GM19035 (cell line): ENCODE measurements at regions not wholly inside any gene's neighbourhood (a gene's known extent, or its start where the extent isn't known, plus 50 kb on each side); places are given as distances from the start of the nearest gene placed in this dataset.

Experiments used
- ATAC-seq: cut with Tn5 transposase; IDR thresholded peaks from one replicate; pipeline ENCODE4 v1.9.1; 2021; ENCODE audit not compliant: unreplicated experiment

DNA sequence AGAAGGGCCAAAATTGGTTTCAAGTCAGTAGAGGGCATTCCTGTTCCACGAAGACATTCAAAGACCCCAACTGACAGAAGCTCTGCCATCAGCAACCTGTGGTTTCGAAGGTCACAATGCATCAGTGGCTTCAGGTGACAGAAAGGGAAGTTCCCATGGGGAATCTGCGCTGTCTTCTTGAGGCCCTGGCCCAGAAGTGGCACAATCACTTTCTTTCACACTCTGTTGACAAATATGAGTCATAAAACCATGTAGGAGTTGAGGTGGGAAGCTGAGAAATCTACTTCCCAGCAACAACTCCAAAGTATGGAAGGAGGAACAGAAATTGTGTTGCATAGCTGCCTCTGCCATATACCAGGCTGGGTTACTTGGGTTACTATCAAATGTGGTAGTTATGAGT is 621.1 kb upstream of the FANCL start:
- no peak for ATAC-seq

DNA sequence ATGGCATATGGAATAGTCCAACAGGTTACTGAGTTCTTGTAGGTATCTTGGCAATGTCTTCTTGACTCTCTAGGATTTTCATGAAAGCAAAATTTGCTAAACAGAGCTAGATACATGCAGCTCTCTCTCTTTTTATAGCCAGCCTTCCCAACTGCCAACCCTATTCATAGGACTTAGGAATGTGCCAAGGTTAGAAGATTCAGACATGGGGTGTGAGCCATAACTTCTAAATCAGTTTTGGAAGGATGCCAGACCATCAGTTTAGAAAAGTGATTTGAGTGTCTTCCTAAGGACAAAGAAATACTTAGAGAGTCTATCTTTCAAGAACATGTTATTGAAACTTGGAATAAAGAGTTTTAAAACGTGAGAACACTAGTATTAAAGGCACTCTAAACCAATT is 619.5 kb upstream of the FANCL start:
- no peak for ATAC-seq

DNA sequence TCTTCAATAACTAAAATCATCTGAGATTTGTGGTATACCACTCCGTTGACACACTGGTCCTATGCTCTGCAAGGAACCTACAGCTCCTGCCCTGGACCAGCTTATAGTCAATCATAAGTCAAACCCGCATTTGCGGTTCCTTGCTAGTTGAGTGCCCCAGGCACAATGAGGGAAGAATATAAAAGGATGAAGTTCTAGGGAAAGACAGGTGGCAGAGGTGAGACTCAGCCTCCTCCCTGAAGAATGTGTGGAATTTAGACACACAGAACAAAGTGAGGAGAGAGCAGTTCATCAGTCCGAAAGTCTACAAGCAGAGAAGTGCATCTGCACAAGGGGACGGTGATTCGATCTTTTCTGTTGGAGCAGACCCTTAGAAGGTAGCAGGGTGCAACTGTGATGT is 615.0 kb upstream of the FANCL start:
- no peak for ATAC-seq

GRCh38 chr2:58853420-58853819 is 612.3 kb upstream of the FANCL start:
- no peak for ATAC-seq

- no peak for ATAC-seq
Observed at GRCh38 chr2:58852905-58853304, 611.8 kb upstream of the FANCL start.

DNA sequence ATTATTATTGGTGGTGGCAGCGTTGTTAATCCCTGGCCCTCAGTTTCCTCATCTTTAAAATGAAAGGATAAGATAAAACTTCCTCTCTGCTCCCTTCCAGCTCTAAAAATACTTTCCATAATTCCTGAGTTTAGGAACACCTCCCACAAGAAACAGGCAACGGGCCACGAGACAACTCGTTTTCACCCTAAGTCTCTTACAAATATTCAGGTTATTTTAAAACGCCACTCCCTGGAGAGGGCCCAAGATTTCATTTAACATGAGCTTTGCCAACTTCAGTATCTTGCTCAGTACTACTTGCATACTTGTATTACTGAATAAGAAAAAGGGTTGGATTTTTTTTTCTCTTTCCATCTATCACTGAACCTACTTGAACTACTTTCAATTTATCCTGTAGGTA is 611.1 kb upstream of the FANCL start:
- no peak for ATAC-seq

- no peak for ATAC-seq
Observed at GRCh38 chr2:58851598-58851997, 610.5 kb upstream of the FANCL start.

DNA sequence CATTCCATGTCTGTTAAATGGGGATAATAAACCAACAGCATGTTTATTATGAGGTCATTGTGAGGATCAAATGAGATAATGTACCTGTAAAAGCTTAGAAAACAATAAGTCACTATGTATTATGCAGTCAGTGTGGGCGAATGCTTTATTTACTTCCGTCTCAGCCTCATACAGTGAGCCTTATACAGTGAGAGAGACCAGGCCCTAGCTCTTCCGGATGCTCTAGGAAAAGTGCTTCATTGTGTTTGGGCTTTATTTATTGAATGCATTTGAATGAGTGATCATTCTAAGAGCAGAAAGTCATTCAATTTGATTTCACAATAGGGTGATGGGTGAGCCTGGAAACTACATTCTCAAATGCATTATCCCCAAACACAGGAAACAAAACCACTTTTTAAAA is 603.9 kb upstream of the FANCL start:
- ATAC-seq, result no peak

- ATAC-seq, result no peak
Observed at GRCh38 chr2:58842501-58843155, 601.5 kb upstream of the FANCL start.

- ATAC-seq, result no peak
Observed at GRCh38 chr2:58834404-58834803, 593.3 kb upstream of the FANCL start.

DNA sequence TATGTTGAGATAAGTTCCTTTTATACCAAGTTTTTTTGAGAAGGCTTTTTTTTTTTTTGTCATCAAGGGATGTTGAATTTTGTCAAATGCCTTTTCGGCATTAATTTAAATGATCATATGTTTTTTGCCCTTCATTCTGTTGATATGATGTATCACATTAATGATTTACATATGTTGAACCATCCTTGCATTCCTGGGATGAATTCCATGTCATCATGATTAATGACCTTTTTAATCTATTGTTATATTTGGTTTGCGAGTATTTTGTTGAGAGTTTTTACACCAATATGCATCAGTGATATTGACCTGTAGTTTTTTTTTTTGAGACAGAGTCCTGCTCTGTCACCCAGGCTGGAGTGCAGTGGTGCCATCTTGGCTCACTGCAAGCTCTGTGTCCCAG is 585.7 kb upstream of the FANCL start:
- no peak for ATAC-seq

DNA sequence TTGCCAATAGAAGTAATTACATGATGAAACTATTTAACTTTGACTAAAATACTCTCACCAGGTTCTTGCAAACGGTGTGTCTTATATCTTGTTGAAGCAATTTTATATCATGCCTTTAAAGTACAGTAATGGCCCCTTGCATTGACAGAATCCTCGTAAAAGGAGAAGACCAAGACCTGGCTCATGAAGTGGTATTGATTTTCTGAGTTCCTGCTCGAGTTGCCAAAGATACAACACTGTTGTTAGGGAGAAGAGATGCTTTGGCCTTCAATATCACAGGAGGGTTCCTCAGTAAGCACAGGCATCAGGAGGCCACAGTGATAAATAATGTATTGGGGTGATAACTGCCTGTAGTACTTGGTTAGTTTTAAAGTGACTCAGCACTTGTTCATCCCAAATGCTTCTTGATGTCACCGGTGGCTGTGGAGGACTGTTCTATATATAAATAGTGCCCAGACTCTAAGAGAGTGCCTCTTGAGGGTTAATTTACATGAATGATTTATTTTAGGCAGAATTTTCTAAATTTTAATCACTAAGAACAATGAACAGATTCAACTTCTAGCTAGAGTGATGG is 571.7 kb upstream of the FANCL start:
- no peak for ATAC-seq

DNA sequence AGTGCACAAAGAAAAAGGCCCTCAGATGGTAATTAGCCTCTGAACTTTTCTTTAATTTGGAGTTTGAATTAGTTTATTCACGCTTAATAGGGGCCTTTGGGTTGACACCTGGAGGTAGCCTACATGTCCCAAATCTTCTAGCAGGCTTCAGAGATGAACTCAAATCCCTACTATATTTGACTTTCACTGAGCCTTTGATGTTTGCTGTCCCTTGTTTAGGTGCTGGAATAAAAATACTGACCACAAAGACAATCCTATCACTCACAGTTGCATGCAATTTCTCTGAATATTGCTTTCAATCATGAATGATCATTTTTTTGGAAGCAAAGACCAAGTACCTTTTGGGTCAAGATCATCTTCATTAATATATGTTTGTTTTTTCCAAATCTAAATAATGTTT is 564.0 kb upstream of the FANCL start:
- no peak for ATAC-seq

- no peak for ATAC-seq
Observed at GRCh38 chr2:58803192-58803591, 562.1 kb upstream of the FANCL start.

DNA sequence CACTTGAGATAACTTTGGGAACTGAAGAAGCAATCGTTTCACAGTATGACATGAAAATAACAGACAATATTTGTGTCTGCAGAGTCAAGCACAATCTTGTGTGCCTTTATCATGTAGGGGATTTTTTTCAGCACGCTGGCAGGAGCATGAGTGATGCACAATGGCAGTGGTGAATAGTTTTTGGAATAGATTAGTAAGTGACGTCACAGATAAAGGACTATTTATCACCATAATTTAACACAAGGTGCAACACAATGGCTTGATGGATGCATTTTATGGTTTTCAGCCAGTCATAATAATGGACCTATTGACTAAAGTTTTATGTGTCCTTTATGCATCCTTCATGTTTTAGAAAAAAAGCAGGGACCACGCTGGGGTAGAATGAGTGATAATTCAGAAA is 559.8 kb upstream of the FANCL start:
- no peak for ATAC-seq

- no peak for ATAC-seq
Observed at GRCh38 chr2:58798676-58799208, 557.6 kb upstream of the FANCL start.

- no peak for ATAC-seq
Observed at GRCh38 chr2:58796239-58796910, 555.2 kb upstream of the FANCL start.

- no peak for ATAC-seq
Observed at GRCh38 chr2:58794916-58795315, 553.8 kb upstream of the FANCL start.

GRCh38 chr2:58794103-58794502 is 553.0 kb upstream of the FANCL start:
- ATAC-seq, result no peak

- ATAC-seq, result no peak
Observed at GRCh38 chr2:58788402-58788801, 547.3 kb upstream of the FANCL start.

DNA sequence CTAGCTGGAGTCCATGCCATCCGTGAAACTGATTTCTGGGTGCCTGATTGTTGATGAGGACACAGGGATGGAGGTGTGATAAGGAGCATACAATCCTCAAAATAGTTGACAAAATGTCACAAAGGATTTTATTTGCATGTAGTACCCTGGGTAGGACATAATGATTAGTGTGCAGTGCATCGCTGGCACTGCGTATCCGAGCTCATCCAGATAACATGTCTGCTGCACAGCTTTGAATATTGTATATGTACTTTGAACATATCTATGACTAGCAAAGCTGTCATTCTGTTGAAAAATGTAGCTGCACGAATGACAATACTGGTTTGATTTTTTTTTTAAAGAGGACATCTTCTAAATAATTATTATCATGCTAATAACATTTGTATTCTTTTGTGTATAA is 529.7 kb upstream of the FANCL start:
- ATAC-seq, result no peak

DNA sequence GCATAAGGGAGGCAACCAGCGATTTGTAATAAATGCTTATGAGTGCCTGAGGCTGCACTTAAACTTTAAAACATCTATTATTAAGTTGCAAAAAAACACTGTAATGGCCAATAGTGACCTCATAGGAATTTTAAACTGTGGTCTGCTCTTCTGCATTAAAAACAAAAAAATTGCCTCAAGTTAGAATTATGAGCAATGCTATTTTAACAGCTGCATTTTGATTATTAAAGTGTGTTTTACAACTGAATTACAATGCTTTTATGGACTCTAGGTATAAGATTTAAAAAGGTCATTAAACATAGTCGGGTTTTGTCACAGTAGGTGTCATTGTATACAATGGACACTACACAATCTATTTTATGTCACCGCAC is 528.7 kb upstream of the FANCL start:
- no peak for ATAC-seq
